ENCODE measurements at regions not wholly inside any gene's neighbourhood (a gene's known extent, or its start where the extent isn't known, plus 50 kb on each side); places are given as distances from the start of the nearest gene placed in this dataset.
"Not testable (repeated sequence)": the region's sequence is repeated elsewhere in the genome, so short reads cannot be mapped to it uniquely, and the experiment has no call there.

- Histone ChIP-seq H3K4me3 (ENCODE audit: insufficient read depth, low read depth, low read length) (no peak overlapping the region), H3K27me3 (ENCODE audit: control insufficient read depth, insufficient read depth, low read length) (no peaks in the 10 kb centered on the region), H3K36me3 (replicated peaks; ENCODE audit: control insufficient read depth, insufficient read depth, low read length) (no peaks in the 10 kb centered on the region)
- no peak for DNase-seq
Measured at GRCh38 chr13:56352361-56352760, 788.4 kb upstream of the PRR20A start.

- H3K4me3 ChIP-seq (ENCODE audit: insufficient read depth, low read depth, low read length): no peak overlapping the region
- H3K27me3 ChIP-seq (ENCODE audit: control insufficient read depth, insufficient read depth, low read length): no peaks in the 10 kb centered on the region
- no peaks in the 10 kb centered on the region for H3K36me3 ChIP-seq (replicated peaks; ENCODE audit: control insufficient read depth, insufficient read depth, low read length)
- no peak for DNase-seq
Measured at GRCh38 chr13:56352901-56353300, 787.8 kb upstream of the PRR20A start.

GRCh38 chr13:56356690-56357089 lies 784.0 kb upstream of the PRR20A start:
- no peaks in the 10 kb centered on the region for H3K27me3 ChIP-seq (ENCODE audit: control insufficient read depth, insufficient read depth, low read length)
- no peaks in the 10 kb centered on the region for H3K36me3 ChIP-seq (replicated peaks; ENCODE audit: control insufficient read depth, insufficient read depth, low read length)
- no peak overlapping the region for H3K4me3 ChIP-seq (ENCODE audit: insufficient read depth, low read depth, low read length)
- DNase-seq: no peak

- no peak overlapping the region for H3K4me3 ChIP-seq (ENCODE audit: insufficient read depth, low read depth, low read length)
Measured at GRCh38 chr13:56378566-56378965, 762.2 kb upstream of the PRR20A start.

GRCh38 chr13:56393549-56393948 lies 747.2 kb upstream of the PRR20A start:
- DNase-seq: no peak
- Histone ChIP-seq H3K36me3 (replicated peaks; ENCODE audit: control insufficient read depth, insufficient read depth, low read length) (no peaks in the 10 kb centered on the region), H3K4me3 (ENCODE audit: insufficient read depth, low read depth, low read length) (no peak overlapping the region), H3K27me3 (ENCODE audit: control insufficient read depth, insufficient read depth, low read length) (no peaks in the 10 kb centered on the region)

More at GRCh38 chr13:56378566-56378965, 762.2 kb upstream of the PRR20A start:
- Histone ChIP-seq H3K27me3 (ENCODE audit: control insufficient read depth, insufficient read depth, low read length) (no peaks in the 10 kb centered on the region), H3K36me3 (replicated peaks; ENCODE audit: control insufficient read depth, insufficient read depth, low read length) (no peaks in the 10 kb centered on the region)
- no peak for DNase-seq

GRCh38 chr13:56396318-56396717 lies 744.4 kb upstream of the PRR20A start:
- DNase-seq: no peak
- no peak overlapping the region for H3K4me3 ChIP-seq (ENCODE audit: insufficient read depth, low read depth, low read length)
- H3K36me3 ChIP-seq (replicated peaks; ENCODE audit: control insufficient read depth, insufficient read depth, low read length): no peaks in the 10 kb centered on the region
- H3K27me3 ChIP-seq (ENCODE audit: control insufficient read depth, insufficient read depth, low read length): no peaks in the 10 kb centered on the region

- DNase-seq: no peak
- H3K36me3 ChIP-seq (replicated peaks; ENCODE audit: control insufficient read depth, insufficient read depth, low read length): no peaks in the 10 kb centered on the region
- H3K27me3 ChIP-seq (ENCODE audit: control insufficient read depth, insufficient read depth, low read length): no peaks in the 10 kb centered on the region
- no peak overlapping the region for H3K4me3 ChIP-seq (ENCODE audit: insufficient read depth, low read depth, low read length)
Measured at GRCh38 chr13:56400774-56401173, 739.9 kb upstream of the PRR20A start.

- Histone ChIP-seq H3K36me3 (replicated peaks; ENCODE audit: control insufficient read depth, insufficient read depth, low read length) (no peaks in the 10 kb centered on the region), H3K4me3 (ENCODE audit: insufficient read depth, low read depth, low read length) (no peak overlapping the region), H3K27me3 (ENCODE audit: control insufficient read depth, insufficient read depth, low read length) (no peaks in the 10 kb centered on the region)
- no peak for DNase-seq
Measured at GRCh38 chr13:56412856-56413255, 727.9 kb upstream of the PRR20A start.

GRCh38 chr13:56424246-56424645 lies 716.5 kb upstream of the PRR20A start:
- no peak overlapping the region for H3K4me3 ChIP-seq (ENCODE audit: insufficient read depth, low read depth, low read length)
- no peaks in the 10 kb centered on the region for H3K27me3 ChIP-seq (ENCODE audit: control insufficient read depth, insufficient read depth, low read length)
- H3K36me3 ChIP-seq (replicated peaks; ENCODE audit: control insufficient read depth, insufficient read depth, low read length): no peaks in the 10 kb centered on the region
- DNase-seq: no peak

GRCh38 chr13:56457535-56458190 lies 683.1 kb upstream of the PRR20A start:
- no peaks in the 10 kb centered on the region for H3K36me3 ChIP-seq (replicated peaks; ENCODE audit: control insufficient read depth, insufficient read depth, low read length)
- no peak for DNase-seq
- H3K27me3 ChIP-seq (ENCODE audit: control insufficient read depth, insufficient read depth, low read length): no peaks in the 10 kb centered on the region
- no peak overlapping the region for H3K4me3 ChIP-seq (ENCODE audit: insufficient read depth, low read depth, low read length)

- Histone ChIP-seq H3K36me3 (replicated peaks; ENCODE audit: control insufficient read depth, insufficient read depth, low read length) (no peaks in the 10 kb centered on the region), H3K27me3 (ENCODE audit: control insufficient read depth, insufficient read depth, low read length) (no peaks in the 10 kb centered on the region), H3K4me3 (ENCODE audit: insufficient read depth, low read depth, low read length) (no peak overlapping the region)
- DNase-seq: no peak
Measured at GRCh38 chr13:56459286-56459685, 681.4 kb upstream of the PRR20A start.

- no peak for DNase-seq
- Histone ChIP-seq H3K27me3 (ENCODE audit: control insufficient read depth, insufficient read depth, low read length) (no peaks in the 10 kb centered on the region), H3K36me3 (replicated peaks; ENCODE audit: control insufficient read depth, insufficient read depth, low read length) (no peaks in the 10 kb centered on the region), H3K4me3 (ENCODE audit: insufficient read depth, low read depth, low read length) (no peak overlapping the region)
Measured at GRCh38 chr13:56501750-56502149, 639.0 kb upstream of the PRR20A start.

- Histone ChIP-seq H3K4me3 (ENCODE audit: insufficient read depth, low read depth, low read length) (no peak overlapping the region), H3K27me3 (ENCODE audit: control insufficient read depth, insufficient read depth, low read length) (no peaks in the 10 kb centered on the region), H3K36me3 (replicated peaks; ENCODE audit: control insufficient read depth, insufficient read depth, low read length) (no peaks in the 10 kb centered on the region)
- no peak for DNase-seq
Measured at GRCh38 chr13:56510836-56511235, 629.9 kb upstream of the PRR20A start.

GRCh38 chr13:56512336-56512735 lies 628.4 kb upstream of the PRR20A start:
- H3K27me3 ChIP-seq (ENCODE audit: control insufficient read depth, insufficient read depth, low read length); DNase-seq; H3K4me3 ChIP-seq (ENCODE audit: insufficient read depth, low read depth, low read length); H3K36me3 ChIP-seq (replicated peaks; ENCODE audit: control insufficient read depth, insufficient read depth, low read length): not testable (repeated sequence)

- DNase-seq: no peak
- no peaks in the 10 kb centered on the region for H3K36me3 ChIP-seq (replicated peaks; ENCODE audit: control insufficient read depth, insufficient read depth, low read length)
- no peaks in the 10 kb centered on the region for H3K27me3 ChIP-seq (ENCODE audit: control insufficient read depth, insufficient read depth, low read length)
- no peak overlapping the region for H3K4me3 ChIP-seq (ENCODE audit: insufficient read depth, low read depth, low read length)
Measured at GRCh38 chr13:56515441-56515840, 625.3 kb upstream of the PRR20A start.

All from H7 (cell line).